Breast epithelium (tissue), 4 donors: ENCODE measurements at regions not wholly inside any gene's neighbourhood (a gene's known extent, or its start where the extent isn't known, plus 50 kb on each side); places are given as distances from the start of the nearest gene placed in this dataset.

ENCODE experiments used
- DNase-seq, 2 donors: peaks; one replicate each; pipeline ENCODE4 v3.0.0-alpha.2; 2019; ENCODE audit warnings: low spot score in 2 of 2
- H3K27ac ChIP-seq, 2 donors: fragments of 200-600 bp; sonication (generic) in 1 of 2; one replicate each; pipeline ENCODE4 v1.5.1; 2016 to 2019; ENCODE audit warnings: mild to moderate bottlenecking in 1 of 2
- H3K27me3 ChIP-seq, 2 donors: fragments of 200-600 bp; sonication (generic) in 1 of 2; one replicate each; pipeline versions ENCODE4 v1.5.1 to v1.6.0; 2017 to 2019; ENCODE audit warnings: control low read depth in 1 of 2, mild to moderate bottlenecking in 1 of 2
- H3K36me3 ChIP-seq: fragments of 200-600 bp; one replicate; pipeline ENCODE4 v1.5.1; 2019
- H3K4me1 ChIP-seq, 2 donors: fragments of 200-600 bp; sonication (generic); one replicate each; pipeline ENCODE4 v1.5.1; 2016 to 2019; ENCODE audit warnings: control low read depth in 1 of 2
- H3K4me3 ChIP-seq, 3 donors: fragments of 200-600 bp; sonication (generic); 1 replicate in 2 of 3; 2 replicates in 1 of 3; pipeline ENCODE4 v1.5.1; 2016 to 2019; ENCODE audit warnings: mild to moderate bottlenecking in 3 of 3, moderate library complexity in 2 of 3
- H3K9me3 ChIP-seq, 2 donors: fragments of 200-600 bp; sonication (generic) in 1 of 2; one replicate each; pipeline ENCODE4 v1.5.1; 2016 to 2019; ENCODE audit warnings: control low read depth in 1 of 2
- POLR2A ChIP-seq: fragments of 450-650 bp; IDR thresholded peaks from one replicate; pipeline ENCODE4 v1.6.1; 2016; ENCODE audit warnings: antibody characterized with exemption, mild to moderate bottlenecking, moderate library complexity
- POLR2AphosphoS5 ChIP-seq, 3 donors: sonication (generic); formaldehyde crosslinking; IDR thresholded peaks; one replicate each; pipeline ENCODE4 v1.6.1; 2017; ENCODE audit warnings: antibody characterized with exemption in 3 of 3
- intact Hi-C: fragments of 100-400 bp; cut with DNase I; formaldehyde crosslinking; loops from one replicate; pipeline ENCODE4 v1.15.1; 2023; ENCODE audit warnings: low total_unique reads
- TF ChIP-seq, protein P1 (sequence below), 3 donors: fragments of 450-650 bp; IDR thresholded peaks; one replicate each; pipeline ENCODE4 v1.5.1; 2016 to 2017; ENCODE audit warnings: antibody characterized with exemption in 3 of 3, mild to moderate bottlenecking in 3 of 3, moderate library complexity in 3 of 3

DNA sequence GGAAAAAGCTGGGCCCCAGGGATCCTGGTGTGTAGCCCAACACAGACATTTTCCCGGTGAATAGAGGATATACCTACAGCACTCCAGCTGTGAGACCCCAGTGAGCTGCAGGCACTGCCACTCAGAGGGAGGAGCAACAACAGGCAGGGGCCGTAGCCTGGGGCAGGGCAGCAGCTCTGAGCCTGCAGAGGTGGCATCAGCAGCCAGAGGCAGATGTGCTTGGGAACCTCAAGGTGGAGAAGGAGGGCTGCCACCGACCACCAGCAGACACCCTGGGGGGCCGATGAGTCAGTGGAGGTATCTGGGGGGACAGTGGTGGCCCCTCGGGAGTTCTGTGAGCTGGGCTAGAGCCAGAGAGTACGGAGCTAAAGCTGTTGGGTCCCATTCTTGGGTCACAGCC, 110.2 kb upstream of the GDF10 start:
- TF ChIP-seq, protein P1, sequence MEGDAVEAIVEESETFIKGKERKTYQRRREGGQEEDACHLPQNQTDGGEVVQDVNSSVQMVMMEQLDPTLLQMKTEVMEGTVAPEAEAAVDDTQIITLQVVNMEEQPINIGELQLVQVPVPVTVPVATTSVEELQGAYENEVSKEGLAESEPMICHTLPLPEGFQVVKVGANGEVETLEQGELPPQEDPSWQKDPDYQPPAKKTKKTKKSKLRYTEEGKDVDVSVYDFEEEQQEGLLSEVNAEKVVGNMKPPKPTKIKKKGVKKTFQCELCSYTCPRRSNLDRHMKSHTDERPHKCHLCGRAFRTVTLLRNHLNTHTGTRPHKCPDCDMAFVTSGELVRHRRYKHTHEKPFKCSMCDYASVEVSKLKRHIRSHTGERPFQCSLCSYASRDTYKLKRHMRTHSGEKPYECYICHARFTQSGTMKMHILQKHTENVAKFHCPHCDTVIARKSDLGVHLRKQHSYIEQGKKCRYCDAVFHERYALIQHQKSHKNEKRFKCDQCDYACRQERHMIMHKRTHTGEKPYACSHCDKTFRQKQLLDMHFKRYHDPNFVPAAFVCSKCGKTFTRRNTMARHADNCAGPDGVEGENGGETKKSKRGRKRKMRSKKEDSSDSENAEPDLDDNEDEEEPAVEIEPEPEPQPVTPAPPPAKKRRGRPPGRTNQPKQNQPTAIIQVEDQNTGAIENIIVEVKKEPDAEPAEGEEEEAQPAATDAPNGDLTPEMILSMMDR (IDR thresholded peaks at IDR 0.05), result no peak
- no peak for TF ChIP-seq POLR2A
- TF ChIP-seq POLR2AphosphoS5 (IDR thresholded peaks at IDR 0.05), result no peak
- no peaks in the 10 kb centered on the region for H3K27me3 ChIP-seq
- intact Hi-C loops, result no loop called here
- no peaks in the 10 kb centered on the region for H3K9me3 ChIP-seq
- no peak for DNase-seq
- H3K36me3 ChIP-seq, result no peaks in the 10 kb centered on the region
- no peak overlapping the region for H3K4me3 ChIP-seq
- H3K4me1 ChIP-seq, result no peaks in the 10 kb centered on the region
- H3K27ac ChIP-seq, result no peak overlapping the region

DNA sequence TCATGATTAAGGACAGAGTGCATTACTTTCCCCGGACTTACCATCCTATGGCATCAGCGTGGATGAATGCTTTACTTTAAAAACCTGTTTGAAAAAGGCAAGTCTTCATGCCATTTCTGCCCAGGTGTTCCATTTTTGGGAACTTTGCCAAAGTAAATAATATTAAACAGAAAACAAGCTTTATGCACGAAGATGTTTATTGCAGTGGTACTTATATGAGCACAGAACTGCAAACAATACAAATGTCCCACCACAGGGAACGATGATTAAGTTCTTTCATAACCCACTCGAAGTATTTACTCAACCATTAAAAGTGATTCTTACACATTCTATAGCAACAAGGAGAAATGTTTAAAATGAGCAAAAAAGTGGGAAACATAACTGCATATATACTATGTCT, 109.7 kb upstream of the GDF10 start:
- H3K27ac ChIP-seq, result no peak overlapping the region
- TF ChIP-seq POLR2A, result no peak
- TF ChIP-seq POLR2AphosphoS5 (IDR thresholded peaks at IDR 0.05), result no peak
- TF ChIP-seq, protein P1 (IDR thresholded peaks at IDR 0.05), result no peak
- intact Hi-C loops, result no loop called here
- DNase-seq, result no peak
- H3K36me3 ChIP-seq, result no peaks in the 10 kb centered on the region
- no peaks in the 10 kb centered on the region for H3K27me3 ChIP-seq
- H3K9me3 ChIP-seq, result no peaks in the 10 kb centered on the region
- no peaks in the 10 kb centered on the region for H3K4me1 ChIP-seq
- H3K4me3 ChIP-seq, result no peak overlapping the region

GRCh38 chr10:47190802-47191450, 109.1 kb upstream of the GDF10 start:
- no peaks in the 10 kb centered on the region for H3K4me1 ChIP-seq

DNA sequence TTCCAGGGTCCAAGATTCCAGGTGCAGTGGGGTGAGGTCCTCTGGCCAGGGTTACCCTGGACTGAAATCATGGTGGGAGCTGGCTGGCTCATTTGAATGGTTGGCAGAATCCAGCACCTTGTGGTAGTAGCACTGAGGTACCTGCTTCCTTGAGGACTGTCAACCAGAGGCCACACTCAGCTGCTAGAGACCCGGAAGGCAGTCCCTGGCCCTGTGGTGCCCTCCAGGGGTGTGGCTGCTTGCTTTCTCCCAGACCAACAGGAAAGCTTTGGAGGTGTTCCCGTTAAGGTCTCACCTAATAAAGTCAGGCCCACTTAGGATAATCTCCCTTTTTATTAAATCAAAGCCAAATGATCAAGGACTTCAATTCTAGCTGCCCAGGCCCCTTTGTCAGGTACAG, 107.7 kb upstream of the GDF10 start:
- H3K4me1 ChIP-seq, result no peaks in the 10 kb centered on the region
- H3K27ac ChIP-seq, result no peak overlapping the region
- TF ChIP-seq POLR2A (no peak), POLR2AphosphoS5 (IDR thresholded peaks at IDR 0.05) (no peak)
- TF ChIP-seq, protein P1 (IDR thresholded peaks at IDR 0.05), result no peak
- DNase-seq, result no peak
- H3K27me3 ChIP-seq, result no peaks in the 10 kb centered on the region
- no peaks in the 10 kb centered on the region for H3K36me3 ChIP-seq
- intact Hi-C loops, result no loop called here
- no peak overlapping the region for H3K4me3 ChIP-seq
- H3K9me3 ChIP-seq, result no peaks in the 10 kb centered on the region

More at GRCh38 chr10:47190802-47191450, 109.1 kb upstream of the GDF10 start:
- Histone ChIP-seq H3K4me3 (no peak overlapping the region), H3K36me3 (no peaks in the 10 kb centered on the region), H3K27me3 (no peaks in the 10 kb centered on the region), H3K9me3 (no peaks in the 10 kb centered on the region), H3K27ac (no peak overlapping the region)
- DNase-seq, result no peak
- intact Hi-C loops, result no loop called here
- TF ChIP-seq POLR2A (no peak), POLR2AphosphoS5 (IDR thresholded peaks at IDR 0.05) (no peak)
- TF ChIP-seq, protein P1 (IDR thresholded peaks at IDR 0.05), result no peak

DNA sequence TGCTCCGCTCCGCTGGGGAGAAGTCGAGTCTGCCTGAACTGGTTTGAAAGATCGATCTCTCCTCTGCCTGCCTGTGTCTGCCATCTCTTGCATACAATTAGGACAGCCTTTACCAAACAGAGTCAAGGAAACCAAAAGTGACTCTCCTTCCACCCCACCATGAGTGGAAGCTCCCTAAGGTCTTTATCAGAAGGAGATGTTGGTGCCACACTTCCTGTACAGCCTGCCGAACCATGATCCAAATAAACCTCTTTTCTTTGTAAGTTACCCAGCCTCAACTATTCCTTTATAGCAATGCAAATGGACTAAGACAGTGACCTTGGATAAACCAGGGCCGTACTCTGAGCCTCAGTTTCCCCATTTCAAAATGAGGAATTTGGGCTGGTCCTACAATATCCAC, 106.3 kb upstream of the GDF10 start:
- Histone ChIP-seq H3K4me3 (no peak overlapping the region), H3K27ac (no peak overlapping the region), H3K9me3 (no peaks in the 10 kb centered on the region), H3K4me1 (no peaks in the 10 kb centered on the region), H3K36me3 (no peaks in the 10 kb centered on the region), H3K27me3 (no peaks in the 10 kb centered on the region)
- no peak for DNase-seq
- TF ChIP-seq, protein P1 (IDR thresholded peaks at IDR 0.05), result no peak
- TF ChIP-seq POLR2AphosphoS5 (IDR thresholded peaks at IDR 0.05) (no peak), POLR2A (no peak)
- intact Hi-C loops, result no loop called here
